Endothelial cell of umbilical vein (primary cell): ENCODE measurements at regions not wholly inside any gene's neighbourhood (a gene's known extent, or its start where the extent isn't known, plus 50 kb on each side); places are given as distances from the start of the nearest gene placed in this dataset.

Experiments
- BruUV-seq: library from RNA; stranded (reverse); fragments of 400-500 nt; replicated peaks from 2 replicates; lab custom pipeline; 2021; lab: Mats Ljungman, UMichigan
- CTCF ChIA-PET: fragments of 300-600, 350-600 bp; sonication (Branson Sonifier 250); formaldehyde crosslinking; loops from one replicate; lab custom pipeline; 2021; ENCODE audit warnings: antibody characterized with exemption, inconsistent platforms; lab: Charles Lee
- POLR2A ChIA-PET: fragments of 300-600, 350-600 bp; sonication (Branson Sonifier 250); formaldehyde crosslinking; loops from one replicate; lab custom pipeline; 2021; ENCODE audit warnings: antibody characterized with exemption, inconsistent platforms; lab: Charles Lee
- DNase-seq: peaks from one replicate; pipeline ENCODE4 v3.0.0-alpha.2; 2011; ENCODE audit warnings: low read depth, low spot score
- FAIRE-seq: peaks from 2 replicates; lab custom pipeline; 2011; peaks lifted over from hg19 to GRCh38; lab: Jason Lieb, UNC
- H2AFZ ChIP-seq: 2 replicates; pipeline ENCODE4 v1.6.0; 2012; ENCODE audit warnings: low read depth, low read length, control low read depth, inconsistent platforms
- H3K27ac ChIP-seq: 2 replicates; pipeline ENCODE4 v1.5.1; 2011; ENCODE audit warnings: low read depth, mild to moderate bottlenecking, control low read depth, low read length, moderate library complexity; ENCODE audit not compliant: insufficient read depth
- H3K27me3 ChIP-seq, 2 experiments: 2 replicates each; pipeline versions ENCODE4 v1.6.0 to v1.6.1; 2011; ENCODE audit warnings: low read length in 2 of 2, mixed read lengths in 1 of 2; ENCODE audit not compliant: control insufficient read depth in 2 of 2, insufficient read depth in 2 of 2
- H3K36me3 ChIP-seq, 2 experiments: 2 replicates in 1 of 2; 3 replicates in 1 of 2; pipeline ENCODE4 v1.5.1; 2011; ENCODE audit warnings: low read length in 2 of 2, mild to moderate bottlenecking in 1 of 2, moderate library complexity in 1 of 2; ENCODE audit not compliant: control insufficient read depth in 2 of 2, insufficient read depth in 2 of 2; ENCODE audit errors: extremely low read depth in 1 of 2
- H3K4me1 ChIP-seq: 3 replicates; pipeline ENCODE4 v1.5.1; 2011; ENCODE audit warnings: mild to moderate bottlenecking, low read length; ENCODE audit not compliant: control insufficient read depth, insufficient read depth; ENCODE audit errors: extremely low read depth
- H3K4me2 ChIP-seq: 2 replicates; pipeline ENCODE4 v1.6.1; 2011; ENCODE audit warnings: low read length, control low read depth, mixed read lengths; ENCODE audit not compliant: insufficient read depth
- H3K4me3 ChIP-seq, 3 experiments: fragments of 200-600 bp in 1 of 3; sonication (generic), shearing (Covaris generic) in 1 of 3; replicated peaks in 1 of 3; 2 replicates each; pipeline ENCODE4 v1.5.1; 2011 to 2016; ENCODE audit warnings: control low read depth in 3 of 3, low read length in 3 of 3, mild to moderate bottlenecking in 2 of 3, inconsistent platforms in 1 of 3, low read depth in 1 of 3, moderate library complexity in 1 of 3; ENCODE audit not compliant: insufficient read depth in 1 of 3
- H3K79me2 ChIP-seq: 2 replicates; pipeline ENCODE4 v1.6.0; 2012; ENCODE audit warnings: low read length, inconsistent platforms; ENCODE audit not compliant: control insufficient read depth, insufficient read depth
- H3K9ac ChIP-seq: replicated peaks from 2 replicates; pipeline ENCODE3; 2011; ENCODE audit warnings: low read length, control low read depth; ENCODE audit not compliant: insufficient read depth; ENCODE audit errors: extremely low read depth
- H3K9me1 ChIP-seq: replicated peaks from 3 replicates; pipeline ENCODE4 v1.6.0; 2011; ENCODE audit warnings: mild to moderate bottlenecking, low read length; ENCODE audit not compliant: control insufficient read depth, insufficient read depth; ENCODE audit errors: extremely low read depth
- H3K9me3 ChIP-seq: replicated peaks from 2 replicates; pipeline ENCODE4 v1.5.1; 2012; ENCODE audit warnings: low read length, inconsistent platforms; ENCODE audit not compliant: control insufficient read depth, insufficient read depth
- H4K20me1 ChIP-seq: replicated peaks from 2 replicates; pipeline ENCODE3; 2011; ENCODE audit warnings: mild to moderate bottlenecking, low read length; ENCODE audit not compliant: control insufficient read depth, insufficient read depth; ENCODE audit errors: extremely low read depth
- EZH2 ChIP-seq: IDR thresholded peaks from 2 replicates; pipeline ENCODE4 v1.6.1; 2012; ENCODE audit warnings: borderline replicate concordance, low read depth, mild to moderate bottlenecking, moderate library complexity, low read length, inconsistent platforms; ENCODE audit not compliant: severe bottlenecking
- FOS ChIP-seq: IDR thresholded peaks from 2 replicates; pipeline ENCODE4 v1.6.1; 2011; ENCODE audit warnings: mild to moderate bottlenecking, low read length, moderate library complexity, borderline replicate concordance; ENCODE audit not compliant: insufficient read depth
- GATA2 ChIP-seq: IDR thresholded peaks from 2 replicates; pipeline ENCODE4 v1.7.0; 2011; ENCODE audit warnings: low read depth, mild to moderate bottlenecking, moderate library complexity, mixed read lengths, low read length; ENCODE audit not compliant: insufficient read length, insufficient read depth
- JUN ChIP-seq: IDR thresholded peaks from 2 replicates; pipeline ENCODE4 v1.6.1; 2011; ENCODE audit warnings: borderline replicate concordance, low read depth; ENCODE audit not compliant: insufficient read length, insufficient read depth
- MYC ChIP-seq: IDR thresholded peaks from one replicate; pipeline ENCODE4 v1.6.1; 2011; ENCODE audit warnings: mild to moderate bottlenecking, low read depth, low read length
- POLR2A ChIP-seq: IDR thresholded peaks from 2 replicates; pipeline ENCODE4 v1.6.1; 2012; ENCODE audit warnings: low read depth, mild to moderate bottlenecking, control low read depth, low read length
- POLR2AphosphoS5 ChIP-seq: IDR thresholded peaks from 2 replicates; pipeline ENCODE4 v1.6.1; 2012; ENCODE audit warnings: low read depth, mild to moderate bottlenecking, control low read depth, low read length, moderate library complexity; ENCODE audit not compliant: insufficient read depth
- dilution Hi-C: fragments of 300-500 bp; cut with MboI; formaldehyde crosslinking; loops from one replicate; pipeline ENCODE4 v1.15.0; 2019; ENCODE audit warnings: low sequenced_read_pairs; ENCODE audit not compliant: extremely low pct_ligation_motif_present
- intact Hi-C: fragments of 100-400 bp; cut with micrococcal nuclease; formaldehyde crosslinking; loops from one replicate; pipeline ENCODE4 v1.10.0; 2022
- TF ChIP-seq, protein P1 (sequence below), 2 donors: IDR thresholded peaks; 1 replicate in 1 of 2; 2 replicates in 1 of 2; pipeline ENCODE4 v1.5.1; 2011; ENCODE audit warnings: low read length in 2 of 2, mild to moderate bottlenecking in 2 of 2, moderate library complexity in 2 of 2, control low read depth in 1 of 2, inconsistent platforms in 1 of 2, low read depth in 1 of 2; ENCODE audit not compliant: insufficient read depth in 1 of 2; ENCODE audit errors: extremely low read depth in 1 of 2
- TF ChIP-seq, protein P2 (sequence below): IDR thresholded peaks from 2 replicates; pipeline ENCODE4 v1.6.1; 2011; ENCODE audit not compliant: insufficient read depth, insufficient read length

DNA sequence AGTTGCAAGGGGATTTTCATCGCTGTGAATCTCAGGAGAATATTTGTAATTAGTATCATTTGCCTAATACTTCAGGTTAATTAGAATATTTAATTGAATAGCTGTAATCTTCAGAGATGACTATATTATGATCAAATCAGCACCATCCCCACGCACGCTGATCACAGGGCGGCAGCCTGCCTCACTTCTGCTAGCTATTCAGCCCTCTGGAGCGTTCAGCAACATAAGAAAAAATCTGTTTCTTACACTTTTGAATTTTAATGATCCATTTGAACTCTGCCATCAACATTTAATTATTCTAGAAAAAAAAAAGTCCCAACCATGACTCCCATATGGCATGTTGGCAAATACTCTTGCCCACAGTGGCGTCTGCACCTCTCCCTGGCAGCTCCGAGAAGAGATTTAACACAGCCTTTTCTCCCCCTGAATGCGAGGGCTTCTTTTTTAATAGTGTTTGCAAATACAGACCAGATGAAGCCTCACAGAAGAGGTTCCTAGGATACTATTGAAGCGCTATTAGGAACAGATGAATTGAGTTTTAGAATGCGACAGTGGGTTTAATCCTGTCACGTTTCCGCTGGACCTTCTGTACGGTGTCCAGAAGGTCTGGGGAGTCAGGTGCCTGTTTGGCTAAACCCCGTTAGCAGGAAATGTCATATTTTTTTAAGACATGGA is 731.9 kb upstream of the SALL3 start:
- ChIA-PET CTCF (no interaction called here), POLR2A (no interaction called here)
- no peak for TF ChIP-seq MYC
- no peak for TF ChIP-seq GATA2
- TF ChIP-seq, protein P1, sequence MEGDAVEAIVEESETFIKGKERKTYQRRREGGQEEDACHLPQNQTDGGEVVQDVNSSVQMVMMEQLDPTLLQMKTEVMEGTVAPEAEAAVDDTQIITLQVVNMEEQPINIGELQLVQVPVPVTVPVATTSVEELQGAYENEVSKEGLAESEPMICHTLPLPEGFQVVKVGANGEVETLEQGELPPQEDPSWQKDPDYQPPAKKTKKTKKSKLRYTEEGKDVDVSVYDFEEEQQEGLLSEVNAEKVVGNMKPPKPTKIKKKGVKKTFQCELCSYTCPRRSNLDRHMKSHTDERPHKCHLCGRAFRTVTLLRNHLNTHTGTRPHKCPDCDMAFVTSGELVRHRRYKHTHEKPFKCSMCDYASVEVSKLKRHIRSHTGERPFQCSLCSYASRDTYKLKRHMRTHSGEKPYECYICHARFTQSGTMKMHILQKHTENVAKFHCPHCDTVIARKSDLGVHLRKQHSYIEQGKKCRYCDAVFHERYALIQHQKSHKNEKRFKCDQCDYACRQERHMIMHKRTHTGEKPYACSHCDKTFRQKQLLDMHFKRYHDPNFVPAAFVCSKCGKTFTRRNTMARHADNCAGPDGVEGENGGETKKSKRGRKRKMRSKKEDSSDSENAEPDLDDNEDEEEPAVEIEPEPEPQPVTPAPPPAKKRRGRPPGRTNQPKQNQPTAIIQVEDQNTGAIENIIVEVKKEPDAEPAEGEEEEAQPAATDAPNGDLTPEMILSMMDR (IDR thresholded peaks at IDR 0.05; ENCODE audit: extremely low read depth in 1 of 2, insufficient read depth in 1 of 2, low read depth in 1 of 2, low read length in 2 of 2), result no peak
- no peak for TF ChIP-seq POLR2A
- no peak for TF ChIP-seq EZH2
- TF ChIP-seq POLR2AphosphoS5, result no peak
- TF ChIP-seq, protein P2, sequence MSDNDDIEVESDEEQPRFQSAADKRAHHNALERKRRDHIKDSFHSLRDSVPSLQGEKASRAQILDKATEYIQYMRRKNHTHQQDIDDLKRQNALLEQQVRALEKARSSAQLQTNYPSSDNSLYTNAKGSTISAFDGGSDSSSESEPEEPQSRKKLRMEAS, result no peak
- no peak for TF ChIP-seq FOS
- TF ChIP-seq JUN, result no peak
- Histone ChIP-seq H3K27me3 (no peaks in the 10 kb centered on the region), H3K4me1 (no peaks in the 10 kb centered on the region), H3K27ac (no peak overlapping the region), H3K79me2 (no peaks in the 10 kb centered on the region), H2AFZ (no peak overlapping the region), H4K20me1 (no peaks in the 10 kb centered on the region), H3K9me3 (peaks cover 11% of the 10 kb centered on the region), H3K4me3 (no peak overlapping the region), H3K4me2 (no peak overlapping the region), H3K36me3 (no peaks in the 10 kb centered on the region), H3K9ac (no peak overlapping the region), H3K9me1 (no peaks in the 10 kb centered on the region)
- BruUV-seq, result no TSS peak
- intact Hi-C loops, result no loop called here
- DNase-seq (no peak), FAIRE-seq (no peak)
- dilution Hi-C loops, result no loop called here
